Bronchial epithelial cell (primary cell): ENCODE measurements at regions not wholly inside any gene's neighbourhood (a gene's known extent, or its start where the extent isn't known, plus 50 kb on each side); places are given as distances from the start of the nearest gene placed in this dataset.

Experiments used
- DNase-seq: peaks from one replicate; pipeline ENCODE4 v3.0.0-alpha.2; 2010; ENCODE audit warnings: low read depth
- FAIRE-seq: peaks from 2 replicates; lab custom pipeline; 2011; peaks lifted over from hg19 to GRCh38; lab: Jason Lieb, UNC
- H3K27me3 ChIP-seq: 2 replicates; pipeline ENCODE4 v1.5.1; 2011; ENCODE audit warnings: low read length; ENCODE audit not compliant: control insufficient read depth, insufficient read depth
- H3K36me3 ChIP-seq: 2 replicates; pipeline ENCODE4 v1.5.1; 2011; ENCODE audit warnings: low read length; ENCODE audit not compliant: control insufficient read depth, insufficient read depth
- H3K4me3 ChIP-seq: 2 replicates; pipeline ENCODE4 v1.5.1; 2011; ENCODE audit warnings: mild to moderate bottlenecking, low read depth, low read length, control low read depth
- CTCF ChIP-seq: IDR thresholded peaks from 2 replicates; pipeline ENCODE4 v1.5.1; 2011; ENCODE audit warnings: mild to moderate bottlenecking, moderate library complexity, low read length, control low read depth, inconsistent platforms; ENCODE audit not compliant: insufficient read depth, severe bottlenecking

- no peak overlapping the region for H3K4me3 ChIP-seq
- FAIRE-seq (no peak), DNase-seq (no peak)
- TF ChIP-seq CTCF: no peak
- H3K36me3 ChIP-seq: no peaks in the 10 kb centered on the region
- no peaks in the 10 kb centered on the region for H3K27me3 ChIP-seq
These were observed 197.7 kb downstream of the PRELID2 start for GRCh38 chr5:145637396-145637795.

GRCh38 chr5:145636371-145636770 lies 198.8 kb downstream of the PRELID2 start:
- no peak for FAIRE-seq
- no peak for DNase-seq
- Histone ChIP-seq H3K4me3 (no peak overlapping the region), H3K36me3 (no peaks in the 10 kb centered on the region), H3K27me3 (no peaks in the 10 kb centered on the region)
- TF ChIP-seq CTCF: no peak

- FAIRE-seq (peak; percentile 47), DNase-seq (no peak)
- Histone ChIP-seq H3K27me3 (no peaks in the 10 kb centered on the region), H3K36me3 (no peaks in the 10 kb centered on the region), H3K4me3 (no peak overlapping the region)
- TF ChIP-seq CTCF: no peak
These were observed 201.7 kb downstream of the PRELID2 start for GRCh38 chr5:145633474-145633873.

GRCh38 chr5:145632701-145633100 lies 202.4 kb downstream of the PRELID2 start:
- Histone ChIP-seq H3K4me3 (no peak overlapping the region), H3K27me3 (no peaks in the 10 kb centered on the region), H3K36me3 (no peaks in the 10 kb centered on the region)
- no peak for DNase-seq
- no peak for TF ChIP-seq CTCF
- FAIRE-seq: no peak

- DNase-seq: no peak
- Histone ChIP-seq H3K4me3 (no peak overlapping the region), H3K36me3 (no peaks in the 10 kb centered on the region), H3K27me3 (no peaks in the 10 kb centered on the region)
- no peak for TF ChIP-seq CTCF
- FAIRE-seq: no peak
These were observed 206.1 kb downstream of the PRELID2 start for GRCh38 chr5:145629047-145629446.

- DNase-seq (no peak), FAIRE-seq (no peak)
- H3K4me3 ChIP-seq: no peak overlapping the region
- TF ChIP-seq CTCF: no peak
- no peaks in the 10 kb centered on the region for H3K36me3 ChIP-seq
- H3K27me3 ChIP-seq: no peaks in the 10 kb centered on the region
These were observed 206.6 kb downstream of the PRELID2 start for GRCh38 chr5:145628525-145628924.
